Renal cortex interstitium (tissue), 11 donors: ENCODE measurements at regions not wholly inside any gene's neighbourhood (a gene's known extent, or its start where the extent isn't known, plus 50 kb on each side); places are given as distances from the start of the nearest gene placed in this dataset.
"Not testable (repeated sequence)": the region's sequence is repeated elsewhere in the genome, so short reads cannot be mapped to it uniquely, and the experiment has no call there.

Experiments used
- DNase-seq, 11 donors: peaks; one replicate each; pipeline ENCODE4 v3.0.0-alpha.2; 2013; ENCODE audit warnings: low read depth in 9 of 11, low spot score in 4 of 11; ENCODE audit errors: extremely low read depth in 1 of 11

GRCh38 chrX:122868631-122869030 is 315.4 kb upstream of the GRIA3 start:
- peak in 6 of 11 donors; percentile 2 to 13 (median 4) for DNase-seq

- DNase-seq: no peak
Observed at GRCh38 chrX:122869171-122869570, 314.9 kb upstream of the GRIA3 start.

- no peak for DNase-seq
Observed at GRCh38 chrX:122878269-122878668, 305.8 kb upstream of the GRIA3 start.

GRCh38 chrX:122880952-122881351 is 303.1 kb upstream of the GRIA3 start:
- no peak for DNase-seq

GRCh38 chrX:122890729-122891128 is 293.3 kb upstream of the GRIA3 start:
- DNase-seq: no peak

GRCh38 chrX:122906726-122907125 is 277.4 kb upstream of the GRIA3 start:
- no peak for DNase-seq

GRCh38 chrX:122907375-122907774 is 276.7 kb upstream of the GRIA3 start:
- DNase-seq: no peak

GRCh38 chrX:122910697-122911096 is 273.4 kb upstream of the GRIA3 start:
- no peak for DNase-seq

GRCh38 chrX:122913134-122913533 is 270.9 kb upstream of the GRIA3 start:
- DNase-seq: no peak

GRCh38 chrX:122913764-122914163 is 270.3 kb upstream of the GRIA3 start:
- DNase-seq: no peak

- DNase-seq: no peak
Observed at GRCh38 chrX:122914256-122914655, 269.8 kb upstream of the GRIA3 start.

GRCh38 chrX:122934131-122934530 is 249.9 kb upstream of the GRIA3 start:
- no peak for DNase-seq

- no peak for DNase-seq
Observed at GRCh38 chrX:122940199-122940598, 243.9 kb upstream of the GRIA3 start.

GRCh38 chrX:122941806-122942205 is 242.3 kb upstream of the GRIA3 start:
- DNase-seq: peak in 3 of 11 donors; percentile 4 to 14 (median 4)

GRCh38 chrX:122943918-122944317 is 240.2 kb upstream of the GRIA3 start:
- DNase-seq: no peak

- no peak for DNase-seq
Observed at GRCh38 chrX:122945328-122945727, 238.8 kb upstream of the GRIA3 start.

GRCh38 chrX:122972604-122973003 is 211.5 kb upstream of the GRIA3 start:
- no peak for DNase-seq

GRCh38 chrX:122982521-122982920 is 201.6 kb upstream of the GRIA3 start:
- no peak for DNase-seq

GRCh38 chrX:123002844-123003243 is 181.2 kb upstream of the GRIA3 start:
- DNase-seq: not testable (repeated sequence)

GRCh38 chrX:123013141-123013540 is 170.9 kb upstream of the GRIA3 start:
- no peak for DNase-seq

- no peak for DNase-seq
Observed at GRCh38 chrX:123036401-123036800, 147.7 kb upstream of the GRIA3 start.

GRCh38 chrX:123049071-123049625 is 134.9 kb upstream of the GRIA3 start:
- no peak for DNase-seq
